Hematopoietic multipotent progenitor cell treated with erythropoietin and hydrocortisone succinate and interleukin-3 and kit ligand, for 6 days (in vitro differentiated cells): ENCODE measurements at regions not wholly inside any gene's neighbourhood (a gene's known extent, or its start where the extent isn't known, plus 50 kb on each side); places are given as distances from the start of the nearest gene placed in this dataset.

Experiments
- DNase-seq: peaks from one replicate; pipeline ENCODE4 v3.0.0-alpha.2; 2015

- no peak for DNase-seq
Measured at GRCh38 chr13:80668452-80668851, 327.5 kb upstream of the SPRY2 start.

GRCh38 chr13:80666782-80667552 is 326.0 kb upstream of the SPRY2 start:
- DNase-seq = no peak

GRCh38 chr13:80665792-80666333 is 324.9 kb upstream of the SPRY2 start:
- no peak for DNase-seq

GRCh38 chr13:80664950-80665349 is 324.0 kb upstream of the SPRY2 start:
- peak; percentile 23 for DNase-seq

- no peak for DNase-seq
Measured at GRCh38 chr13:80663788-80664187, 322.9 kb upstream of the SPRY2 start.

- DNase-seq = no peak
Measured at GRCh38 chr13:80658705-80659104, 317.8 kb upstream of the SPRY2 start.

- DNase-seq = no peak
Measured at GRCh38 chr13:80656512-80656904, 315.6 kb upstream of the SPRY2 start.

GRCh38 chr13:80655778-80656511 is 315.0 kb upstream of the SPRY2 start:
- DNase-seq = no peak

- no peak for DNase-seq
Measured at GRCh38 chr13:80654638-80655249, 313.8 kb upstream of the SPRY2 start.

- no peak for DNase-seq
Measured at GRCh38 chr13:80649274-80649673, 308.3 kb upstream of the SPRY2 start.

GRCh38 chr13:80642641-80643040 is 301.7 kb upstream of the SPRY2 start:
- DNase-seq = no peak

- DNase-seq = no peak
Measured at GRCh38 chr13:80633251-80633650, 292.3 kb upstream of the SPRY2 start.

GRCh38 chr13:80630685-80631121 is 289.8 kb upstream of the SPRY2 start:
- DNase-seq = peak; percentile 2

- DNase-seq = no peak
Measured at GRCh38 chr13:80618781-80619180, 277.9 kb upstream of the SPRY2 start.

- DNase-seq = no peak
Measured at GRCh38 chr13:80612804-80613203, 271.9 kb upstream of the SPRY2 start.

- no peak for DNase-seq
Measured at GRCh38 chr13:80611310-80611709, 270.4 kb upstream of the SPRY2 start.

- DNase-seq = no peak
Measured at GRCh38 chr13:80605716-80606115, 264.8 kb upstream of the SPRY2 start.

GRCh38 chr13:80605011-80605410 is 264.1 kb upstream of the SPRY2 start:
- no peak for DNase-seq

- no peak for DNase-seq
Measured at GRCh38 chr13:80604098-80604497, 263.2 kb upstream of the SPRY2 start.

- DNase-seq = no peak
Measured at GRCh38 chr13:80603351-80603750, 262.4 kb upstream of the SPRY2 start.

GRCh38 chr13:80599765-80600164 is 258.8 kb upstream of the SPRY2 start:
- no peak for DNase-seq

- DNase-seq = no peak
Measured at GRCh38 chr13:80598189-80598588, 257.3 kb upstream of the SPRY2 start.

GRCh38 chr13:80591976-80592740 is 251.2 kb upstream of the SPRY2 start:
- DNase-seq = peak; percentile 69
